GM12878 (cell line): ENCODE measurements at regions not wholly inside any gene's neighbourhood (a gene's known extent, or its start where the extent isn't known, plus 50 kb on each side); places are given as distances from the start of the nearest gene placed in this dataset.

Source experiments
- ATAC-seq: fragments of 200-7000 bp; cut with Tn5 transposase; 3 replicates; pipeline ENCODE4 v1.9.1; 2020; ENCODE audit warnings: mild to moderate bottlenecking, moderate library complexity
- BruUV-seq: library from RNA; stranded (reverse); fragments of 400-500 nt; replicated peaks from 2 replicates; lab custom pipeline; 2021; lab: Mats Ljungman, UMichigan
- CTCF ChIA-PET: fragments of 300-600 bp; sonication (Branson Sonifier 250); formaldehyde crosslinking; extraction: SDS; loops from one replicate; lab custom pipeline; 2021; ENCODE audit warnings: inconsistent platforms; lab: Yijun Ruan, JAX
- POLR2A ChIA-PET: fragments of 350-600 bp; formaldehyde crosslinking; extraction: SDS; loops from one replicate; lab custom pipeline; 2021; ENCODE audit warnings: inconsistent platforms; lab: Charles Lee
- RAD21 ChIA-PET: fragments of 300-600 bp; sonication (Branson Sonifier 250); formaldehyde crosslinking; loops from one replicate; lab custom pipeline; 2023; ENCODE audit warnings: antibody characterized with exemption; ENCODE audit not compliant: unreplicated experiment; lab: Charles Lee
- SMC1A ChIA-PET: fragments of 300-600 bp; sonication (Branson Sonifier 250); formaldehyde crosslinking; loops from one replicate; lab custom pipeline; 2023; ENCODE audit not compliant: unreplicated experiment, uncharacterized antibody; lab: Charles Lee
- DNase-seq: peaks from one replicate; pipeline ENCODE4 v3.0.0-alpha.2; 2011; ENCODE audit warnings: low read depth, low spot score
- FAIRE-seq: peaks from 3 replicates; lab custom pipeline; 2011; peaks lifted over from hg19 to GRCh38; lab: Jason Lieb, UNC
- H2AFZ ChIP-seq: 2 replicates; pipeline ENCODE4 v1.6.0; 2011; ENCODE audit warnings: low read depth, low read length, control low read depth; ENCODE audit not compliant: control insufficient read depth
- H3K27ac ChIP-seq: 2 replicates; pipeline ENCODE4 v1.5.1; 2011; ENCODE audit warnings: control low read depth; ENCODE audit not compliant: control insufficient read depth, insufficient read depth
- H3K27me3 ChIP-seq, 2 experiments: replicated peaks in 1 of 2; 2 replicates each; pipeline versions ENCODE4 v1.6.0 to v1.6.1; 2011; ENCODE audit warnings: low read length in 1 of 2; ENCODE audit not compliant: control insufficient read depth in 2 of 2, insufficient read depth in 2 of 2
- H3K36me3 ChIP-seq, 2 experiments: 2 replicates each; pipeline ENCODE4 v1.5.1; 2011; ENCODE audit warnings: low read length in 1 of 2; ENCODE audit not compliant: control insufficient read depth in 2 of 2, insufficient read depth in 2 of 2
- H3K4me1 ChIP-seq: 2 replicates; pipeline ENCODE4 v1.6.1; 2011; ENCODE audit warnings: mild to moderate bottlenecking, low read length, moderate library complexity, mixed read lengths; ENCODE audit not compliant: control insufficient read depth, insufficient read depth
- H3K4me2 ChIP-seq: 2 replicates; pipeline ENCODE4 v1.6.0; 2011; ENCODE audit warnings: control low read depth; ENCODE audit not compliant: control insufficient read depth, insufficient read depth
- H3K4me3 ChIP-seq: fragments of 200-600 bp; sonication (generic); 2 replicates; pipeline ENCODE4 v1.5.1; 2016
- H3K79me2 ChIP-seq: 2 replicates; pipeline ENCODE4 v1.6.0; 2011; ENCODE audit warnings: low read length; ENCODE audit not compliant: control insufficient read depth, insufficient read depth
- H3K9ac ChIP-seq: 2 replicates; pipeline ENCODE4 v1.8.0; 2011; ENCODE audit warnings: low read length, control low read depth, mixed read lengths; ENCODE audit not compliant: control insufficient read depth, insufficient read depth
- H3K9me3 ChIP-seq: replicated peaks from 3 replicates; pipeline ENCODE4 v1.5.1; 2011; ENCODE audit warnings: mild to moderate bottlenecking, low read length; ENCODE audit not compliant: control insufficient read depth, insufficient read depth
- H4K20me1 ChIP-seq: 2 replicates; pipeline ENCODE4 v1.6.0; 2011; ENCODE audit not compliant: control insufficient read depth, insufficient read depth
- BMI1 ChIP-seq: fragments of 450-650 bp; IDR thresholded peaks from 2 replicates; pipeline ENCODE4 v1.6.1; 2016; ENCODE audit warnings: mild to moderate bottlenecking, moderate library complexity, borderline replicate concordance
- E2F8 ChIP-seq: fragments of 450-650 bp; IDR thresholded peaks from 2 replicates; pipeline ENCODE4 v1.6.1; 2018; ENCODE audit warnings: mild to moderate bottlenecking, low read depth, moderate library complexity; ENCODE audit not compliant: partially characterized antibody
- IRF3 ChIP-seq: fragments of 450-650 bp; IDR thresholded peaks from 2 replicates; pipeline ENCODE4 v1.6.1; 2014; ENCODE audit warnings: mild to moderate bottlenecking
- WGBS: methylation state at CpG from one replicate; pipeline ENCODE4 v1.1.6; 2016; ENCODE audit warnings: low lambda C conversion rate; ENCODE audit not compliant: insufficient replicate concordance, insufficient coverage; ENCODE audit errors: missing lambda C conversion rate; 5-methylcytosine and 5-hydroxymethylcytosine counted together
- in situ Hi-C: fragments of 300-500 bp; cut with MboI; formaldehyde crosslinking; loops from 9 replicates; pipeline ENCODE4 v1.14.3; 2018; ENCODE audit warnings: mixed read lengths
- intact Hi-C: fragments of 100-400 bp; cut with micrococcal nuclease; formaldehyde crosslinking; loops from one replicate; pipeline ENCODE4 v1.14.2; 2022; ENCODE audit not compliant: unreplicated experiment

- no peak for TF ChIP-seq E2F8
- TF ChIP-seq, all 136 proteins: peak for 0
These were observed 54.6 kb upstream of the TBX3 start (continued) for GRCh38 chr12:114738460-114739184.

- WGBS: 54% methylated on average over 38 of the region's 43 CpGs
- Histone ChIP-seq H3K27ac (no peak overlapping the region), H3K79me2 (no peaks in the 10 kb centered on the region), H3K27me3 (no peaks in the 10 kb centered on the region), H3K4me1 (no peaks in the 10 kb centered on the region), H3K36me3 (no peaks in the 10 kb centered on the region), H3K4me3 (no peak overlapping the region), H4K20me1 (no peaks in the 10 kb centered on the region), H3K9ac (no peak overlapping the region), H2AFZ (no peak overlapping the region), H3K9me3 (no peaks in the 10 kb centered on the region; the same call in 2 of the 3 replicates), H3K4me2 (no peak overlapping the region)
- in situ Hi-C loops (no loop called here), intact Hi-C loops (no loop called here)
- ChIA-PET RAD21 (no interaction called here), SMC1A (no interaction called here), POLR2A (no interaction called here), CTCF (interaction anchor here (0.6 kb wide), 1 partner anchor 514 kb away, joined by 4 read pairs; no protein-coding TSS in a partner anchor)
- no peak for FAIRE-seq
- no peak for ATAC-seq
- no TSS peak for BruUV-seq
- TF ChIP-seq IRF3 (no peak), BMI1 (no peak)
- no peak for DNase-seq
These were observed 51.9 kb upstream of the TBX3 start for GRCh38 chr12:114735680-114736374.
